Hematopoietic multipotent progenitor cell treated with erythropoietin and hydrocortisone succinate and interleukin-3 and kit ligand, for 17 days (in vitro differentiated cells): ENCODE measurements at regions not wholly inside any gene's neighbourhood (a gene's known extent, or its start where the extent isn't known, plus 50 kb on each side); places are given as distances from the start of the nearest gene placed in this dataset.
"Not testable (repeated sequence)": the region's sequence is repeated elsewhere in the genome, so short reads cannot be mapped to it uniquely, and the experiment has no call there.

Source experiments
- DNase-seq: peaks from one replicate; pipeline ENCODE4 v3.0.0-alpha.2; 2015; ENCODE audit warnings: low spot score

GRCh38 chr14:84894254-84894653 lies 635.7 kb upstream of the FLRT2 start:
- no peak for DNase-seq

- DNase-seq: no peak
Observed at GRCh38 chr14:84922370-84922769, 607.6 kb upstream of the FLRT2 start.

- DNase-seq: no peak
Observed at GRCh38 chr14:84926656-84927055, 603.3 kb upstream of the FLRT2 start.

- no peak for DNase-seq
Observed at GRCh38 chr14:84927096-84927827, 602.7 kb upstream of the FLRT2 start.

GRCh38 chr14:84929086-84929485 lies 600.9 kb upstream of the FLRT2 start:
- no peak for DNase-seq

GRCh38 chr14:84929834-84930233 lies 600.1 kb upstream of the FLRT2 start:
- no peak for DNase-seq

GRCh38 chr14:84937016-84937415 lies 592.9 kb upstream of the FLRT2 start:
- no peak for DNase-seq

GRCh38 chr14:84937449-84937848 lies 592.5 kb upstream of the FLRT2 start:
- no peak for DNase-seq

- not testable (repeated sequence) for DNase-seq
Observed at GRCh38 chr14:84944901-84945300, 585.0 kb upstream of the FLRT2 start.

GRCh38 chr14:84959851-84960520 lies 570.0 kb upstream of the FLRT2 start:
- no peak for DNase-seq

- DNase-seq: no peak
Observed at GRCh38 chr14:84961637-84962036, 568.3 kb upstream of the FLRT2 start.

GRCh38 chr14:84963518-84963917 lies 566.4 kb upstream of the FLRT2 start:
- no peak for DNase-seq

GRCh38 chr14:84965279-84965678 lies 564.7 kb upstream of the FLRT2 start:
- DNase-seq: no peak

- no peak for DNase-seq
Observed at GRCh38 chr14:84969501-84969900, 560.4 kb upstream of the FLRT2 start.

GRCh38 chr14:84975241-84975902 lies 554.6 kb upstream of the FLRT2 start:
- DNase-seq: no peak

GRCh38 chr14:84976805-84977204 lies 553.1 kb upstream of the FLRT2 start:
- no peak for DNase-seq

- no peak for DNase-seq
Observed at GRCh38 chr14:84987042-84987441, 542.9 kb upstream of the FLRT2 start.

GRCh38 chr14:84988357-84988756 lies 541.6 kb upstream of the FLRT2 start:
- DNase-seq: no peak

- DNase-seq: no peak
Observed at GRCh38 chr14:84991021-84991420, 538.9 kb upstream of the FLRT2 start.

- DNase-seq: no peak
Observed at GRCh38 chr14:84998216-84998615, 531.7 kb upstream of the FLRT2 start.

GRCh38 chr14:85002846-85003245 lies 527.1 kb upstream of the FLRT2 start:
- DNase-seq: no peak

- DNase-seq: no peak
Observed at GRCh38 chr14:85003805-85004204, 526.1 kb upstream of the FLRT2 start.

GRCh38 chr14:85009506-85009905 lies 520.4 kb upstream of the FLRT2 start:
- DNase-seq: no peak
